Embryonic facial prominence (tissue), 1 donor: ENCODE measurements at regions not wholly inside any gene's neighbourhood (a gene's known extent, or its start where the extent isn't known, plus 50 kb on each side); places are given as distances from the start of the nearest gene placed in this dataset.
"Not testable (repeated sequence)": the region's sequence is repeated elsewhere in the genome, so short reads cannot be mapped to it uniquely, and the experiment has no call there.

Source experiments
- DNase-seq: peaks from one replicate; pipeline ENCODE4 v3.0.0-alpha.2; 2016; ENCODE audit errors: extremely low spot score

- DNase-seq = no peak
Measured at GRCh38 chr1:41983451-41983850, 64.7 kb upstream of the HIVEP3 start.

GRCh38 chr1:41981796-41982195 is 63.1 kb upstream of the HIVEP3 start:
- no peak for DNase-seq

GRCh38 chr1:41980827-41981653 is 62.3 kb upstream of the HIVEP3 start:
- no peak for DNase-seq

- DNase-seq = no peak
Measured at GRCh38 chr1:41978986-41979385, 60.3 kb upstream of the HIVEP3 start.

GRCh38 chr1:41977326-41977725 is 58.6 kb upstream of the HIVEP3 start:
- no peak for DNase-seq

GRCh38 chr1:41976671-41977070 is 57.9 kb upstream of the HIVEP3 start:
- no peak for DNase-seq

- no peak for DNase-seq
Measured at GRCh38 chr1:41975850-41976569, 57.3 kb upstream of the HIVEP3 start.

- DNase-seq = no peak
Measured at GRCh38 chr1:41975121-41975520, 56.4 kb upstream of the HIVEP3 start.

GRCh38 chr1:41968557-41968956 is 49.8 kb upstream of the HIVEP3 start:
- DNase-seq = not testable (repeated sequence)
